KMS-11 (cell line): ENCODE measurements at regions not wholly inside any gene's neighbourhood (a gene's known extent, or its start where the extent isn't known, plus 50 kb on each side); places are given as distances from the start of the nearest gene placed in this dataset.

ENCODE experiments used
- H2AFZ ChIP-seq: fragments of 200-600 bp; sonication (generic); 2 replicates; pipeline ENCODE4 v1.6.1; 2016; ENCODE audit warnings: antibody characterized with exemption, mixed run types, low read depth
- H3K27ac ChIP-seq: fragments of 200-600 bp; sonication (generic); 2 replicates; pipeline ENCODE4 v1.6.1; 2016; ENCODE audit warnings: mild to moderate bottlenecking, mixed run types
- H3K27me3 ChIP-seq: fragments of 200-600 bp; sonication (generic); 2 replicates; pipeline ENCODE4 v1.6.1; 2017; ENCODE audit warnings: mild to moderate bottlenecking, low read depth, mixed run types, moderate library complexity; ENCODE audit not compliant: insufficient read depth
- H3K36me3 ChIP-seq: fragments of 200-600 bp; sonication (generic); 2 replicates; pipeline ENCODE4 v1.6.1; 2017; ENCODE audit warnings: mild to moderate bottlenecking, mixed run types; ENCODE audit not compliant: insufficient read depth
- H3K4me1 ChIP-seq: fragments of 200-600 bp; sonication (generic); 2 replicates; pipeline ENCODE4 v1.6.1; 2016; ENCODE audit warnings: mild to moderate bottlenecking, low read depth, mixed run types; ENCODE audit not compliant: poor library complexity, severe bottlenecking
- H3K4me2 ChIP-seq: fragments of 200-600 bp; sonication (generic); 2 replicates; pipeline ENCODE4 v1.7.0; 2016; ENCODE audit warnings: mild to moderate bottlenecking, mixed run types
- H3K4me3 ChIP-seq: fragments of 200-600 bp; sonication (generic); IDR thresholded peaks from 2 replicates; pipeline ENCODE4 v1.6.1; 2017; ENCODE audit warnings: low read depth, low read length, mixed read lengths; ENCODE audit not compliant: insufficient read depth
- H3K79me2 ChIP-seq: fragments of 200-600 bp; sonication (generic); 2 replicates; pipeline ENCODE4 v1.6.1; 2016; ENCODE audit warnings: low read depth, mixed run types; ENCODE audit not compliant: insufficient read depth
- H3K9ac ChIP-seq: fragments of 200-600 bp; sonication (generic); 2 replicates; pipeline ENCODE4 v1.6.1; 2016; ENCODE audit warnings: mild to moderate bottlenecking, mixed run types
- H4K20me1 ChIP-seq: fragments of 200-600 bp; sonication (generic); 2 replicates; pipeline ENCODE4 v1.6.1; 2016; ENCODE audit warnings: mild to moderate bottlenecking, mixed run types; ENCODE audit not compliant: insufficient read depth
- TF ChIP-seq, protein P1 (sequence below): fragments of 200-600 bp; sonication (generic); conservative IDR thresholded peaks from 2 replicates; pipeline ENCODE4 v1.6.1; 2017; ENCODE audit warnings: low read depth, mild to moderate bottlenecking, antibody characterized with exemption, low read length, moderate library complexity, mixed read lengths

DNA sequence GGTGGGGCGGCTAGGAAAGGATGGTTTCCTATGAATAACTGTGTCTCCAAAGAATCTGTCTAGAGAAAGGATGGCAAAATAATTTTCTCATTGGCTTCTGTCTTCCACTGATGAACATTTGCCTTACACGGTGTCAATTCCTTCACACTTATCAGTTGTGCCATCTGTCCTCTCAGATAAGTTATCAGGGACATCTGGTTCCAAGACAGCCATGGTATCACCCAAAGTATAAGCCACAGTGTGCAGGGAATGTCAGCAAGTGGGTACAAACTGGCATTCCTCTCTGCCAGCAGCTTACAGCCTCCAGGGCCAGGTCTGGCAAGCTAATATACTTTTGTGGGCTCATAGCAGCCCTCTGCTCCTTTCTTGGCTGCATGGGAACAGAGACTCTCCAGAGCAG, 1092.0 kb downstream of the EFNA5 start:
- H3K4me2 ChIP-seq = no peak overlapping the region
- H3K36me3 ChIP-seq = no peaks in the 10 kb centered on the region
- H4K20me1 ChIP-seq = no peaks in the 10 kb centered on the region
- no peak overlapping the region for H3K9ac ChIP-seq
- H3K4me3 ChIP-seq = no peak overlapping the region
- no peaks in the 10 kb centered on the region for H3K27me3 ChIP-seq
- no peaks in the 10 kb centered on the region for H3K79me2 ChIP-seq
- H2AFZ ChIP-seq = no peak overlapping the region
- no peak overlapping the region for H3K27ac ChIP-seq
- TF ChIP-seq, protein P1, sequence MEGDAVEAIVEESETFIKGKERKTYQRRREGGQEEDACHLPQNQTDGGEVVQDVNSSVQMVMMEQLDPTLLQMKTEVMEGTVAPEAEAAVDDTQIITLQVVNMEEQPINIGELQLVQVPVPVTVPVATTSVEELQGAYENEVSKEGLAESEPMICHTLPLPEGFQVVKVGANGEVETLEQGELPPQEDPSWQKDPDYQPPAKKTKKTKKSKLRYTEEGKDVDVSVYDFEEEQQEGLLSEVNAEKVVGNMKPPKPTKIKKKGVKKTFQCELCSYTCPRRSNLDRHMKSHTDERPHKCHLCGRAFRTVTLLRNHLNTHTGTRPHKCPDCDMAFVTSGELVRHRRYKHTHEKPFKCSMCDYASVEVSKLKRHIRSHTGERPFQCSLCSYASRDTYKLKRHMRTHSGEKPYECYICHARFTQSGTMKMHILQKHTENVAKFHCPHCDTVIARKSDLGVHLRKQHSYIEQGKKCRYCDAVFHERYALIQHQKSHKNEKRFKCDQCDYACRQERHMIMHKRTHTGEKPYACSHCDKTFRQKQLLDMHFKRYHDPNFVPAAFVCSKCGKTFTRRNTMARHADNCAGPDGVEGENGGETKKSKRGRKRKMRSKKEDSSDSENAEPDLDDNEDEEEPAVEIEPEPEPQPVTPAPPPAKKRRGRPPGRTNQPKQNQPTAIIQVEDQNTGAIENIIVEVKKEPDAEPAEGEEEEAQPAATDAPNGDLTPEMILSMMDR = no peak
- H3K4me1 ChIP-seq = no peaks in the 10 kb centered on the region

DNA sequence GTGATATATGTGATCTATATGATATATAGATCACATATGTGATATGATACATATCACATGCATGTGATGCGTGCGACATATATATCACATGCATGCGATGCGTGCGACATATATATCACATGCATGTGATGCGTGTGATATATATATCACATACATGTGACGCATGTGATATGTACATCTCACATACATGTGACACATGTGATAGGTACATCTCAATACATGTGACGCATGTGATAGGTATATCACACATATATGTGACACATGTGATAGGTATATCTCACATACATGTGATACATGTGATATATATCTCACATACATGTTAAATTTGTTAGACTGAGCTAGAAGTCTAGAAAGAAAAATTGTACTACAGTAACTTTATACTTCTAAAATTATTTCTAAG, 1095.9 kb downstream of the EFNA5 start:
- no peak overlapping the region for H3K4me3 ChIP-seq
- no peak overlapping the region for H3K9ac ChIP-seq
- TF ChIP-seq, protein P1 = no peak
- H3K79me2 ChIP-seq = no peaks in the 10 kb centered on the region
- H3K4me1 ChIP-seq = no peaks in the 10 kb centered on the region
- H3K4me2 ChIP-seq = no peak overlapping the region
- no peak overlapping the region for H2AFZ ChIP-seq
- H3K27me3 ChIP-seq = no peaks in the 10 kb centered on the region
- no peaks in the 10 kb centered on the region for H3K36me3 ChIP-seq
- no peak overlapping the region for H3K27ac ChIP-seq
- H4K20me1 ChIP-seq = no peaks in the 10 kb centered on the region

DNA sequence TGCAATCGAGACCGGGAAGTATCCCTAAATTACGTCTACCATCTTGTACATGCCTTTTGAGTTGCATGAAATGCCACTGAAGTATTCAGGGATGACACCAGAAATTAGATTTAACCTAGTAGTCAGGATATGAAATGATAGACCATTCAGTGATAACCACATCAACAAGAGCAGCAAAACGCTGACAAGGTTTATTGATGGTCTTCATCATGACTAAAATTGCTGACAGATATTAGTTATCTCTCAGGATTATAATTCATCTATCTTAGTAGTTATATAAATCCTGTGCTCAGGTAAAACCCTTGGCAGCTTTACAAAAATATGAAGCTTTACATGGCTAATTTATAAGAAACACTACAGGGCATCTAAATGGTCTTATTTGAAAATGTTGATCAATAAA, 1104.7 kb downstream of the EFNA5 start:
- Histone ChIP-seq H3K27ac (no peak overlapping the region), H3K4me3 (no peak overlapping the region), H3K27me3 (no peaks in the 10 kb centered on the region), H3K4me1 (no peaks in the 10 kb centered on the region), H3K36me3 (no peaks in the 10 kb centered on the region), H2AFZ (no peak overlapping the region), H3K79me2 (no peaks in the 10 kb centered on the region), H4K20me1 (no peaks in the 10 kb centered on the region), H3K9ac (no peak overlapping the region), H3K4me2 (no peak overlapping the region)
- TF ChIP-seq, protein P1 = no peak

DNA sequence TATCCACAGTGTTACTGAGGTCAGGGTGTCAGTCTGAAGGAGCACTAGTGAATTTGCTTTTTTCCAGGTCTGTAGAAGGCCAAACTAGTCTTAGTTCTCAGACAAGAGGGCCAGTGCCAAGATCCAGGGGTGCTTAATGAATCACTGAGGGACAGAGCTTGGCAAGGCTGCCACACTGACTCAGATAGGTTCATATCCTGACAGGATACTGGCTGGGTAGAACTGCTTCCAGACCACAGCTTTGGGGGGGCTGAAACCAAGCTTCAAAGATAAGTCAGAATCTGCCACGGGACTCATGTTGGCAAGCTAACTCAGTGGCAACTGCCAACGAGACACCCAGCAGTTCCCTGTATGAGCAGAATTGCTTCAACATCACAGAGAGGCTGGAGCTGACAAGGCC, 1125.4 kb downstream of the EFNA5 start:
- Histone ChIP-seq H3K27ac (no peak overlapping the region), H3K36me3 (no peaks in the 10 kb centered on the region), H3K4me1 (no peaks in the 10 kb centered on the region)

More for the DNA sequence above, 1125.4 kb downstream of the EFNA5 start:
- TF ChIP-seq, protein P1 = no peak
- H3K4me2 ChIP-seq = no peak overlapping the region
- H2AFZ ChIP-seq = no peak overlapping the region
- H4K20me1 ChIP-seq = no peaks in the 10 kb centered on the region
- H3K27me3 ChIP-seq = no peaks in the 10 kb centered on the region
- H3K79me2 ChIP-seq = no peaks in the 10 kb centered on the region
- no peak overlapping the region for H3K4me3 ChIP-seq
- no peak overlapping the region for H3K9ac ChIP-seq
